DMS114 treated with DMSO at 0.1 percent for 48 hours (cell line): ENCODE measurements at regions not wholly inside any gene's neighbourhood (a gene's known extent, or its start where the extent isn't known, plus 50 kb on each side); places are given as distances from the start of the nearest gene placed in this dataset.

Experiments
- DNase-seq: peaks from one replicate; lab custom pipeline; 2025; ENCODE audit not compliant: unreplicated experiment; lab: John Stamatoyannopoulos, UW

DNA sequence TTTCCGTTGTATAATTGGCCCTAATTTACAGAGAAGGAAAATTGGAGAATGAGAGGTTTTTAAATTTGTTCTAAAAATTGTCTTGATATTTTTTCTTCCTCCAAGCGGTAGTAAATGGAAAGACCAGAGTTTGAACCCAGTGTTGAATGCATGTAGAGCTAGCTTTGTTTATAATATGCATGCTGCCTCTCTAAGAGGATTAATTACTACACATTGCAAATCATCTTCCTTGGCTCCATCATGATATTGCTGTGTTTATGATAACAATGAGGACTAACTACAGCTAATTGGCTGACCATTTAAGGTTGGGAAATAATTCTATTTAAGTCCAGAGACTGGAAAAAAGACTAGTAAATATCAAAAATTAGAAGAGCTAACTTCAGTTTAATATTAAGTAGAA is 338.5 kb downstream of the PLK2 start:
- no peak for DNase-seq

DNA sequence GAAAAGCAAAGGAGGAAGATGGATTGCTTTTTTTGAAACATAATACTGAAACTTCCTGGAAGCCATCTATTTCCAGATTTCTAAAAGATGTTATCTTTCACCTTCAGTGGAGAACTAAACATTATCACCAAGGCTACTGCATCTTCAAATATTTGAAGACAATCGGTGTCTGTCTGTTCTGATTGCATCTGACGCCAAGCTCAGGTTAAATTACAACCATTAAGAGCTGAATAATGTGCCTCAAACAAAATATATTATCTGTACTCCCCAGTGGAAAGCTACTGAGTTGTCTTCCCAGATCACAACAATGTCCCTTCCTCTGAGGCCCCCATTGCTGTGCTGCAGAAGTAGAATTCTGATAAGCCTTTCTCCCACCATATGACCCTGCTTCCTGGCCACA is 342.3 kb downstream of the PLK2 start:
- no peak for DNase-seq

DNA sequence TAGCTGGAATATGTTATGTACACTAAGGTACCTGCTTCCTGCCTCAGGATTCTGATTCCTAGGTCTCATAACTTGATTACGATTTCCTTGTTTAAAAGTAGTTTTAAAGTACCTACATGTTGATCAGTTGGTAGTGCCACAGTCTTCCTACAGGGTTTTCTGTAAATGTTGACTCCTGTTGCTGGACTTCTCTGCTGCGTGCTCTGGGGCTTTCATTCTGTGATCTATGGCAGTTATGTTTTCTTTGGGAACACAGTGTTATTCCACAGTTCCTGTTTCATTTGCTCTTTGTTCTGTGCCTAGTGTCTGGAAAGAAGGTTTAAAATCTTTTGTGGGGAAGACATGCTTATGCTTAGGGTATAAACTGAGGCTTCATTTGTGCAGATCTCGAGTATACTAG is 343.5 kb downstream of the PLK2 start:
- no peak for DNase-seq

DNA sequence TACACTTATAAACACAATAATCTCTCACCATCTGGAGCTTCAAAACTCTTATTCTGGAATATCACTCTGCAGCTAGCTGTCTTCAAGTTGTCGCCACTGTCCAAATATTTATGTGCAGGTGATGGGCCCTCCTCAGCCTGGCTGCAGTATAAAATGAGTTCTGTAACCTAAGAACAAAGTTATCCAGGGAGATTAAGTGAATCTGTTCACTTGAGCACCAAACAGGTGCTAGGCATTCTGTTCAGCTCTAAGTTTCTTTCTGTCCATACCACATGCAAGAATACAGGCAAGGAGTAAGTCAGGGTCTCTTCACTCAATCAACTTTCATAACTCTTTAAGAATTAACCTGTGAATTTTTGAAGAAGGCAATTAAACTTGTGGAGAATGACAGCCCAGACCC is 344.1 kb downstream of the PLK2 start:
- DNase-seq = no peak

DNA sequence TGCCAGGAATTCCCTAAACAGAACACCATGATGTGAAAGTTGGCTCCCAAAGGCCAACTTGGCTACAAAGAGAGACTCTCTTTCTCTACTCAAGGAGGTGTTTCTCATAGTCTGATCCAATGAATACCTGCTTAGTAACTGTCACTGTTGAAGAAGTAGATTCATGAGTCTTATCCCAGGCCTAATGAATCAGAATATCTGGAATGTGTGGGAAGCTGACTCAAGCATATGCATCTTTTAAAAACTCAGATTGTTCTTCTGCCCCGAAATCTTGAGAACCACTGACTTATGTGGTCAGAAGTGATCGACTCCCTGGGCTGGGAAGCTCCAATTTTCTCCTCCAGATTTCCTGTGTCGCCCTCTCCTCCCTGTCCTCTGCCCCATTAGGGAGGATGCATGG is 345.6 kb downstream of the PLK2 start:
- DNase-seq = no peak

DNA sequence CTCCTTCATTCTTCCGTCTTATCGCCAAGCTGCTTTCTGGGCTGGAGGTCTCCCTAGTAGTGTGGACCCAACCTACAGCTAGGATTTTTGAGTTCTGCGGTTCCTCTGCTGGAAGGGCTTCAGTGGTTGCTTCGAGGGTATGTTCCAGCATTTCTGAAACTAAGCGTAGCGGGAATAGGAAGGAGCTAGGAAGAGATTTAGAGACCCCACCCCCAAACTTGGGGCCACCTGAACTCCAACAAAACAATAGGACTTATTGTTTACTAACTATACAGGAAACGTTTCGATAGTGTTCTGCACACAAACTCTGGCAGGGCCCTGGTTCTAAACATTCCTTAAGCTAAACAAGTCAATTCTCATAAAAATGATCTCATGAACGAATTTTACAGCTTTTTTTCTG is 346.7 kb downstream of the PLK2 start:
- DNase-seq = no peak

DNA sequence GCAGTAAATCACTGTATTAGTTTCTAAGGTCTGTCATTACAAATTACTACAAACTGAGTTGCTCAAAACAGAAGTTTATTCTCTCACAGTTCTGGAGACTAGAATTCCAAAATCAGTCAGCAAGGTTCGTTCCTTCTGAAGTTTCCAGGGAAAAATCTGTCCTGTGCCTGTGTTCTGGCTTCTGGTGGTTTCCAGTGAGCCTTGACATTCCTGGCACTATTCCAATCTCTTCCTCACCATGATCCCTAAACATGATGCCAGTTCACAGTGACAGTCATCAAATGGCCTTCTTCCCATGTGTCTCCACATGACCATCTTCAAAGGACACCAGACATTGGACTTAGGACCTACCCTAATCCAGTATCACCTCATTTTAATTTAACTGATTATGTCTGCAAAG is 351.4 kb downstream of the PLK2 start:
- DNase-seq = no peak

DNA sequence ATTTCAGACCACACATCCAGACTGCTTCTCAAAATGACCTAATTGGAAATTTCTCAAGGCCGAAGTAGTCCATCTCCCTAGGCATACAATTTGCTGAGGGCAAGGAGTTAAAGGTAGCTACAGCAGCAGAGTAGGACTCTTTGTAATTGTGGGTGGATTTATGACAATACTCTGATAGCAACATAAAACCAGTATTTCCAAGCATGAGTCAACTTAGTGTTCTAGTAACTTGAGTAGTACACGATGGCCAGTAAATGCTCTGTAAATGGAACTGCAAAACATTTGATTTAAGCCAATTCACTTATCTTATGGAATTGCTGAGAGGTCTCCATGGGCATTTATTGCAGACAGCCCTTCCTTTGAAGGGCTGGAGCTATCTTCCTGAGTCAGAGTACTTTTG is 352.2 kb downstream of the PLK2 start:
- no peak for DNase-seq

DNA sequence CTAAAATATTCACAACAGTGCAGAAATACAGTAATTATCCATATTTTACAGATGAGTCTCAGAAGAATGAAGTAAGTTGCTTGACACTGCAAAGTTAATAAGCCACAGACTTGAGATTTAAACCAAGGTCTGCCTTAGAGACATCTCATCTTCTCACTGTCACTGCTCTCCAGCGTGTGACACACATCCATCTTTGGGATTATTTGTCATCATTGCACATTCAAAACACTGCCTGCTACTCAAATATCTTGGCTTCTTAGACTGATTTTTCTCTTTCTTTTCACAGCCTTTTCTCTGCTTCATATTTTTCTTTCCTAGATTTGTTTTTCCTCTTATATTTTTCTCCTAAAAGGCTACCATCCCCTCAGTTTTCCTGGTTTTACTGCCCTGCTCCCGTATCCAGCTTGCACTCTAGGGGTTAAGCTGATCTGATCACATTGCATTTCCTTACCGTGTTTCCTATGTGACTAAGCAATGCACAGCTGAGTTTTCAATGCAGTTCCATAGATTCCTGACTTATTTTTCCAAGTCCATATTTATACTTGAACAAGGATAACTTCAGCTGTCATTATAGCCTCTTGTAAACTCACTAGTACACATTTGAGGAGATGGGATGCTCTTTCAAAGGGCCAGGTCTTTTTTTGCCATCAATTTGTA is 353.0 kb downstream of the PLK2 start:
- no peak for DNase-seq

DNA sequence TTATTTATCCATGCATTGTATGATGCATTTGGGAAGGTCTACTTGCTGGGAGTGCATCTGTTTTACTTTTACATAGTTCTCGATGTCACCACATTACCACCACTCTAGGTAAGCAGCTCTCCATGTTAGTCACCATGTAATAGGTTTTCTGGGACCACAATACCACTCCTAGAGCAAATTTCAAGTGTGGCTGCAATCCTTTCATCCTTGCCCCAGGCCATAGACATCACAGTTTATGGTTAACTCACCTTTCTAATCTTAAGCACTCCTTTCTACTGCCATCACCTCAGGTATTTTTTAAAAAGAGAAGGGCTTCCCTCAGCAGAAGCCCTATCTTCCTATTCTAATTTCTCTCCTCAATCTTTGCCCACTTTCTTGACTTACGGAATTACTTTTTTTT is 354.1 kb downstream of the PLK2 start:
- no peak for DNase-seq

DNA sequence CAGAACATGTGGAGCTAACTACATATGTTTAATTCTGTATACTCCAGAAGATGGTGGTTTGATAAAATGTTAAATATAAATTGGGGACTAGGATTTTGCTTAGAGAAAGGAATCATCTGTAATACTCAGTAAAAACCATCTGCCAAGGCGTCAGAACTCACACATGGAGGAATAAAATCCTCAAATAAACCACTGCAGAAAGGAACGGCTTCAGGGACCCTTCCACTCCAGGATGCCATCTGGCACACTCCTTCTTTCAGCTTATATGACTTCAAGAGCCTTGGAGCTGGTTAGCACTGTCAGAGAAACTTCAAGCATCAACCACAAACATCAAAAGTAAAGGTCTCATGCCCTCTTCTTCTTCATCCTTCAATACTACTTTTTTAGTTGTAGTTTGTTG is 360.6 kb downstream of the PLK2 start:
- no peak for DNase-seq

DNA sequence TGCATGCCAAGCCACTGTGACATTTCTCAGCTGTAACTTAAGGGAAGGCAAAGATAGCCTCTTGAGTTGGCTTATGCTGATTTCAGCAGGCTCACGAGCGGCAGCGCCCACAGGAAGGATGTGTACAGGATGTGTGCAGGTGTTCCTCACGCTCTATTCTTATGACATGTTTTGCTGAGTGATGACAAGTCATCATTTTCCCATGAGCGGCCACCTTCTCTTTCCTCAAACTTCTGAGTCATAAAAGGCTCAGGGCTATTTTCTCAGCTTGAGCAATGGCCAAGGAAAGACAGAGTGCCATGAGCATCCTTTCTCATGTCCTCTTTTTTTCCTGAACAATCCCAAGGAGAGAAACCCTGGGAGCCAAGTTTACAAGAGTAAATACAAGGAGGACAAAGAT is 365.9 kb downstream of the PLK2 start:
- DNase-seq = no peak

DNA sequence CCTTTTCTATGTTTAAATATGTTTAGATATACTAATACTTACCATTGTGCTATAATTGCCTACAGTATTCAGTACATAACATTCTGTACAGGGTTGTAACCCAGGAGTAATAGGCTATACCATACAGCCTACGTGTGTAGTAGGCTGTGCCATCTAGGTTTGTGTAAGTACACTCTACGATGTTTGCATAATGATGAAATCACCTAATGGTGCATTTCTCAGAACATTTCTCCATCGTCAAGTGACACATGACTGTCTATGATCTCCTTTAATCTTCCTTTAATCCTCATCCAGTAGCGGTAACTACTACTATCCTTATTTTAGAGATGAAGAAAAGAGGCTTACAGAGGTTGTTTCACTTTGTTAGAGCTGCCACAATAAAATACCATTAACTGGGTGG is 369.2 kb downstream of the PLK2 start:
- no peak for DNase-seq

DNA sequence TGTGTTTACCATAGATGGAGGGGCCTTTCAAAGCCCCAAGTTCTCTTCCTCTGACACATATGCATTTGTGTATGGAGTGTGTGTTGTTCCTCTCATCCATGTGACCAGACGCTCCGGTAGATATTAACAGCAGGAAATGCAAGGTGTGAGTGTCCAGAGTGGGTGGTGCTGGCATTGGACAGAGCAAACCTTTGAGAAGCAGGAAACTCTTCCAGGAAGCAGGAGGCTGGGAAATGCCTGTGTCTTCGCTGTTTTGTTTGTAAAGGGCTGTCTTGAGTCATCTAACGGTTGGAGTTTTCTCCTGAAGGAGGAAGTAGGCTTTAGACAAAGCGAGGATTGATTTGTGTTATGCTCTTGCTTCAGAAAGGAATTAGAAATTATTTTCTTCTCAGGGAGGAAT is 370.9 kb downstream of the PLK2 start:
- DNase-seq = no peak

DNA sequence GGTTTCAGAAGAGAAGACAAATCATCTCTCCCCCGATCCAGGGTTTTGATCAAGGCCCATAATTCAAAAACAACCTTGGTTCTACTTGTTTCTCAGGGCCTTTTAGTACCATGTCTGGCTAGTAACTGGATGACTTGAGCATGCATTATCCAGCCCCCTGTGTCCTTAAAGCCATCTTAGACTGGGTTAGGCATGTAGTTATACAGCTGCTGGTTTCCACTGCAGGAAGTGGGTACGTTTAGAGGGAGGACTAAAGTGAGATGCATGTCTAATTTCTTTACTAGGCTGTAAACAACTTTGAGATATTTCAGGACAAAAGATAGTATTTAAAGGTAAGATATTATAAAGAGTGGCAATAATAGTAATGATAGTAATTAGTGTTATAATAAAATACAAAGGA is 372.0 kb downstream of the PLK2 start:
- DNase-seq = no peak

DNA sequence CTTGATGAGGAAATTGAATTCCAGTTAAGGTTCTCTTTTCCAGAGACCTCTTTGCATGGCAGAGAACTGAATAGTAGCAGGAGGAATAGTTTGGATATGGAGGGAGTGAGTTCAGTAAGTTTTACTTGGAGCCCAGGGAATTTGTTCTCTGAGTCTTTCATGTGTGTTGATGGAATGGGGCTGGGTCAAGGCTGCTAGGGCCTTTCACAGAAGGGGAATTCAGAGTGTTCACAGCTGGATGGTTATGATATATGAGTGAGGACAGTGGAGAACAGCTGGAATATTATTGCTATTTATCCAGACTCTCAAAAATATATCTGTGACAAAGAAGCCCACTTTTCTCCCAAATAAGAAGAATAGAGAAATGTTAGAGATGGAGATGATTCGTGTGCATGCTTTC is 372.8 kb downstream of the PLK2 start:
- no peak for DNase-seq

DNA sequence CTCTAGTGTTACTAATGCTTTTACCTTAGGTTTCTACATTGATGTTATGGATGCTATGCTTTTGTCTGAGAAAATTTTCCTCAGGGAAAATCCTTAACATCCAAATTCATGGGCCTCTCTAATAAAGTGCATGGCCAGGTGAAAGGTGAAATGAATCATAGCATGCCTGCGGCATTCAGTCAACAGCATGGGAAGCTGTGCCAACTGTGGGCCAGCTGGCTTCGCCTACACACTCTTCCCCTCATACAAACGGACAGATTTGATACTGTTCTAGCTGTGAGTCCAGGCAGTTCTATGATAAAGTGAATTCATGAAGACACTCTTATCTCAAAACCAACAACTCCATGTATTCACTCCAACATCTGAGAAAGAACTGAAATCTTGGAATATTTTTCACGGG is 374.1 kb downstream of the PLK2 start:
- no peak for DNase-seq

DNA sequence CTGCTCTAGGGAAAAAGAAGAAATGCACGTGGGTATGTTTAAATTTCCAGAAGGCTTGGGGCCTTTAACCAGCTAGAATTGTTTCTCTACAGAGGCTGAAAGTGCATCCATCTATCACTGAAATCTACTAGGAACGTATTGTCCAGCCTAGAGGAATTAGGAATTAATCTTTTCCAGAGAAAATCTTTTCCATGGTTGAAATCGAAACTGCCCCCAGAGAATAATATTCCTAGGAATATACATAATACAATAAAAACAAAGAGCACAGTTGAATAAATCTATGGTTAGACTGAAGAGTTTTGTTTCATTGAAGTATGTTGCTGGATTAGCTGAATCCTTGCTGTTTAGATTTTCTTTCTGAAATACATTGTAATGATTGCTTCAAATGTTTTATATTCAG is 378.5 kb downstream of the PLK2 start:
- no peak for DNase-seq

DNA sequence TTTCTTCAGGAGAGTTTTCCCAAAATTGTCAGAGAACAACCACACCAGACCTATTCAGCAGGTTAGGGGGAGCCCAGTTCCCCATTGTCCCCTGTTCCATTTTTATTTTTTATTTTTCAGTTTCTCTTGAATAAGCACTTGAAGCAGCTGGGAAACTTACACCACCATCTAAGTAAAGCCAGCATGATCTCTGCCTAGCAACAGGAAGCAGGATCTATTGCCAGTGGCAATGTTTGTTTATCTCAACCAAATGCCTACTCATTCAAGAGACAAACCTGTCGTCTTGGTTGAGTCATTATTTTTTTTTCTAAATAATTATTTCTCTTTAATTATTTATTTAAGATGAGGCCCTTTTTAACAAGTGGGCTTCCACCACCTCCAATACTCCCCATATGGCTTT is 379.3 kb downstream of the PLK2 start:
- no peak for DNase-seq

DNA sequence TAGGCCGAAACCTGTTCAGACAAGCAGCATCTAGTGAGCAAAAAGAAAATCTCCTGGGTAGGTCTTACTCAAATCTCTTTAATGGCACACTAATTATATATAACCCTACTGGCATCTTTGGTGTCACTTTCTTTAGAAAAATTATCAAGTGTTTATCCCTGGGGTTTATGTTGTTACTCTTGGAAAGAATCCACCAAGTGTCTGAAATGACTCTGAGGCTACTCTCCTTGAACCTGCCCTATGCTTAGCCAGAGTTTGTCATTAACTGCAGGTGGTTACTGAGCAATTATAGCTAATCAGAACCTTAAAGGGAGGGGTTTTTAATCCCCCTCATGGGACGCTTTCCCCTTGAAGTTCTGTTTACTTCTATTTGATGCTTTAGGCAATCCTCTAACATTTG is 381.9 kb downstream of the PLK2 start:
- DNase-seq = no peak

DNA sequence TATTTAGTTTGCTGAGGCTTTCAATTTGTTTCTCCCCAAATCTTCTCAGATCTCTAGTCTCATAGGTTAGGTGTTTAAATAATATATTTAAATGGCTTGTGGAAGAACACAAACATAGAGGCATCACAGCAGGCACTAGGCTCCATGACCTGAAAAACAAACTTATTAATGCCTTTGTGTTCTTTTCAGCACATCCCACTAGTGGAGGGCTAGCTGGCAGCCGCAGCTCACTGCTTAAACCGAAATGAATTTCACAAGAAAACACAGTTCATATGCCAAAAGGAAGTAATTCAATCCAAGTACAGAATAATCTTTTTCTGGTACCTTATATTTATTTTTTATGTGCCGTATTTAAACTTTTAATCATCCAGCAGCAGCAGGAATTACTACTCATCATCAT is 382.5 kb downstream of the PLK2 start:
- DNase-seq = no peak

DNA sequence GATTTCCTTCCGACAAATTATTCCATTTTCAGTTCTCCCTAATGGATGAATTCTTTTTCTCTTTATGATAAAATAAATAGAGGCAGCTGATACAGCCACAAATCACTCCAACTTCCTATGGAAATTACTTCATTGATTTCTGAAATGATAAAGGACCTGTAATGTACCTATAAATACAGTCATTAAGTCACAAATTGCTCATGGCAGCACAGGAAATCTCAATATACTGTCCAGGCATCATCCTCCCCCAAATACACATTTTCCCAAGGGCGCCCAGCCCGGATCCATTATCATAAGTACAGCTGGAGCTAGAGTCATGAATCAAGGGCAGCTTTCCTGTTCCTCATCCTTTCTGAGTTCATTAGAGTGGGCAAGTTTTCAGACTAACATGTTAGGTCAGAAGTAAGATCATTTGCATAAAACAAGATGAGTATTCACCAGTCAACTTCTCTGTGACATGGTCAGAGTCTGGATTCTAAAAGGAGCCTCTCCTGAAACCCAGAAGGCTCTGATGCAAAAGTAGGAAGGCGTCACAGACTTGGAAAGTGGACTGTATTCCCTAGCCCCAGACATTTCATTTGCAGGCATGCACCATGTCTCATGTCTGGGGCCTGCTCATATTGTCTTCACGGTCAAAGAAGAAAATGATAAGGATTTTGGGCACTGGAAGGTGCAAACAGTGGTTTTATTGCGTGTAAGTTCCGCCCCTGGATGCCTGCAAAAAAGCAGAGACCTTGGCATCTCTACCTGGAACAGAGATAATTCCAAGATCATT is 383.2 kb downstream of the PLK2 start:
- DNase-seq = no peak

DNA sequence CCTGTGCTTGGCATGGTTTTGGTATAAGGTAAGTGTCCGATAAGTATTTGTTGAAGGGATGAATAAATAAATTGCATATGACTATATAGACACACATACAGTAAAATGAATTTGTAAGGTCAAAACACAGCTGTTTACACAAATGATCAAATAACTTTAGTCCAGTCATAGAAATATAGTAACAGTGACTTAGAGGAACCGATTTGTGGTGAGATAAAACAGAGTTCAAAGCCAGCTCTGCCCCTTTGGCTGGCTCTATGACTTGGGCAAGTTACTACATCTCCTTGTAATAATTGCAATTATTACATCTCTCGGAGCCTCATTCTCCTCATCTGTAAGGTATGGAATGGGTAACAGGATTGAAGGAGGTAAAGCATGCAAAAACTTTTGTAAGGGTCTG is 384.0 kb downstream of the PLK2 start:
- DNase-seq = no peak
